ENCODE measurements at regions not wholly inside any gene's neighbourhood (a gene's known extent, or its start where the extent isn't known, plus 50 kb on each side); places are given as distances from the start of the nearest gene placed in this dataset.

DNA sequence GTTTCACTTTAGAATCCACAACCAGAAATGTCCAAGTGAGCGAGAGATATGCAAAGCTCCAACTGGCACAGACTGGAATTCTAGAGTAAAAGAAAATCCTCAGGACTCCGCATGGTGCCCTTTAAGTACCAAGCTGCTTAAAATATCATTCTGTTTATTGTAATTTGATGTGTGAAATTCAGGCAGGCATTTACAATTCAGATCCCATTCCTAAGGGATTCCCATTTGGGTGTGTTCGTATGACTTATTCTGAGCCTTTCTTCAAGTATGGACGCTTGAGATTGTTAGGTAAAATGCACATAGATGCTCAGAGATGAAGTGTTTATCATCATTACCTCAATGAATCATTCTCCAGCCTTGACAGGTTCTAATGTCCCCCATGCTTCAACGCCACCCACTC is 99.3 kb upstream of the EEF1E1 start:
- WGBS (ENCODE audit: low lambda C conversion rate): 44% methylated on average over 5 of the region's 5 CpGs
- ChIA-PET CTCF (interaction anchor here (3.4 kb wide), 1 partner anchor 18 kb away, joined by 24 read pairs; no protein-coding TSS in a partner anchor), POLR2A (no interaction called here)
- TF ChIP-seq MXI1 (IDR thresholded peaks at IDR 0.05; ENCODE audit: low read depth, low read length) (no peak), YY1 (IDR thresholded peaks at IDR 0.05; ENCODE audit: low read depth) (no peak), EZH2phosphoT487 (IDR thresholded peaks at IDR 0.05; ENCODE audit: borderline replicate concordance, low read depth) (no peak), SMC3 (IDR thresholded peaks at IDR 0.05; ENCODE audit: low read depth, low read length) (no peak), RAD21 (IDR thresholded peaks at IDR 0.05; ENCODE audit: low read length) (no peak), MAX (IDR thresholded peaks at IDR 0.05; ENCODE audit: low read depth) (no peak), JUND (IDR thresholded peaks at IDR 0.05) (no peak)
- TF ChIP-seq, protein P1, sequence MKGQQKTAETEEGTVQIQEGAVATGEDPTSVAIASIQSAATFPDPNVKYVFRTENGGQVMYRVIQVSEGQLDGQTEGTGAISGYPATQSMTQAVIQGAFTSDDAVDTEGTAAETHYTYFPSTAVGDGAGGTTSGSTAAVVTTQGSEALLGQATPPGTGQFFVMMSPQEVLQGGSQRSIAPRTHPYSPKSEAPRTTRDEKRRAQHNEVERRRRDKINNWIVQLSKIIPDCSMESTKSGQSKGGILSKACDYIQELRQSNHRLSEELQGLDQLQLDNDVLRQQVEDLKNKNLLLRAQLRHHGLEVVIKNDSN (IDR thresholded peaks at IDR 0.05; ENCODE audit: borderline replicate concordance, low read depth): no peak
- TF ChIP-seq, protein P2, sequence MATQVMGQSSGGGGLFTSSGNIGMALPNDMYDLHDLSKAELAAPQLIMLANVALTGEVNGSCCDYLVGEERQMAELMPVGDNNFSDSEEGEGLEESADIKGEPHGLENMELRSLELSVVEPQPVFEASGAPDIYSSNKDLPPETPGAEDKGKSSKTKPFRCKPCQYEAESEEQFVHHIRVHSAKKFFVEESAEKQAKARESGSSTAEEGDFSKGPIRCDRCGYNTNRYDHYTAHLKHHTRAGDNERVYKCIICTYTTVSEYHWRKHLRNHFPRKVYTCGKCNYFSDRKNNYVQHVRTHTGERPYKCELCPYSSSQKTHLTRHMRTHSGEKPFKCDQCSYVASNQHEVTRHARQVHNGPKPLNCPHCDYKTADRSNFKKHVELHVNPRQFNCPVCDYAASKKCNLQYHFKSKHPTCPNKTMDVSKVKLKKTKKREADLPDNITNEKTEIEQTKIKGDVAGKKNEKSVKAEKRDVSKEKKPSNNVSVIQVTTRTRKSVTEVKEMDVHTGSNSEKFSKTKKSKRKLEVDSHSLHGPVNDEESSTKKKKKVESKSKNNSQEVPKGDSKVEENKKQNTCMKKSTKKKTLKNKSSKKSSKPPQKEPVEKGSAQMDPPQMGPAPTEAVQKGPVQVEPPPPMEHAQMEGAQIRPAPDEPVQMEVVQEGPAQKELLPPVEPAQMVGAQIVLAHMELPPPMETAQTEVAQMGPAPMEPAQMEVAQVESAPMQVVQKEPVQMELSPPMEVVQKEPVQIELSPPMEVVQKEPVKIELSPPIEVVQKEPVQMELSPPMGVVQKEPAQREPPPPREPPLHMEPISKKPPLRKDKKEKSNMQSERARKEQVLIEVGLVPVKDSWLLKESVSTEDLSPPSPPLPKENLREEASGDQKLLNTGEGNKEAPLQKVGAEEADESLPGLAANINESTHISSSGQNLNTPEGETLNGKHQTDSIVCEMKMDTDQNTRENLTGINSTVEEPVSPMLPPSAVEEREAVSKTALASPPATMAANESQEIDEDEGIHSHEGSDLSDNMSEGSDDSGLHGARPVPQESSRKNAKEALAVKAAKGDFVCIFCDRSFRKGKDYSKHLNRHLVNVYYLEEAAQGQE (IDR thresholded peaks at IDR 0.05; ENCODE audit: low read depth, low read length): no peak
- no peak overlapping the region for H3K4me3 ChIP-seq (ENCODE audit: low read depth in 2 of 2, low read length in 1 of 2)
- H3K4me2 ChIP-seq: no peak overlapping the region
- H3K27ac ChIP-seq (ENCODE audit: low read depth in 2 of 2, low read length in 1 of 2): no peak overlapping the region
- no peaks in the 10 kb centered on the region for H3K79me2 ChIP-seq (ENCODE audit: insufficient read depth)
- H3K9me3 ChIP-seq: no peaks in the 10 kb centered on the region
- no peak for DNase-seq
- no peak overlapping the region for H3K9ac ChIP-seq
- no peaks in the 10 kb centered on the region for H3K9me2 ChIP-seq
- no peaks in the 10 kb centered on the region; a peak in 1 of 4 replicates for H3K4me1 ChIP-seq (ENCODE audit: control insufficient read depth in 1 of 2, insufficient read depth in 2 of 2, low read depth in 1 of 2, low read length in 1 of 2)
- no peaks in the 10 kb centered on the region for H3F3A ChIP-seq (replicated peaks; ENCODE audit: insufficient read depth)
- no peak overlapping the region for H2AFZ ChIP-seq (ENCODE audit: low read depth)
- no peaks in the 10 kb centered on the region for H3K36me3 ChIP-seq (replicated peaks in 1 of 2; ENCODE audit: control insufficient read depth in 1 of 2, insufficient read depth in 2 of 2, low read length in 1 of 2)
- no peaks in the 10 kb centered on the region for H4K20me1 ChIP-seq (ENCODE audit: insufficient read depth)
- no peaks in the 10 kb centered on the region; the same call in 1 of the 2 replicates for H3K27me3 ChIP-seq (ENCODE audit: insufficient read depth)

GRCh38 chr6:8200255-8200654 is 97.9 kb upstream of the EEF1E1 start:
- 22% methylated on average over 3 of the region's 3 CpGs for WGBS (ENCODE audit: low lambda C conversion rate)
- no peaks in the 10 kb centered on the region for H4K20me1 ChIP-seq (ENCODE audit: insufficient read depth)
- no peaks in the 10 kb centered on the region for H3K9me3 ChIP-seq
- no peak overlapping the region for H3K4me3 ChIP-seq (ENCODE audit: low read depth in 2 of 2, low read length in 1 of 2)
- H2AFZ ChIP-seq (ENCODE audit: low read depth): no peak overlapping the region
- no peaks in the 10 kb centered on the region; a peak in 1 of 4 replicates for H3K4me1 ChIP-seq (ENCODE audit: control insufficient read depth in 1 of 2, insufficient read depth in 2 of 2, low read depth in 1 of 2, low read length in 1 of 2)
- H3K79me2 ChIP-seq (ENCODE audit: insufficient read depth): no peaks in the 10 kb centered on the region
- H3K4me2 ChIP-seq: no peak overlapping the region
- H3F3A ChIP-seq (replicated peaks; ENCODE audit: insufficient read depth): no peaks in the 10 kb centered on the region
- POLR2A ChIA-PET: no interaction called here
- no peak for DNase-seq
- H3K27ac ChIP-seq (ENCODE audit: low read depth in 2 of 2, low read length in 1 of 2): no peak overlapping the region
- no peaks in the 10 kb centered on the region for H3K36me3 ChIP-seq (replicated peaks in 1 of 2; ENCODE audit: control insufficient read depth in 1 of 2, insufficient read depth in 2 of 2, low read length in 1 of 2)
- no peak overlapping the region for H3K9ac ChIP-seq
- no peaks in the 10 kb centered on the region; the same call in 1 of the 2 replicates for H3K27me3 ChIP-seq (ENCODE audit: insufficient read depth)
- CTCF ChIA-PET: no interaction called here
- no peaks in the 10 kb centered on the region for H3K9me2 ChIP-seq
- TF ChIP-seq RXRA (IDR thresholded peaks at IDR 0.05; ENCODE audit: borderline replicate concordance, low read depth) (no peak), POLR2AphosphoS5 (IDR thresholded peaks at IDR 0.05; ENCODE audit: low read depth, low read length) (no peak), CTCF (IDR thresholded peaks at IDR 0.05) (no peak), YY1 (IDR thresholded peaks at IDR 0.05; ENCODE audit: low read depth) (no peak), IRF3 (IDR thresholded peaks at IDR 0.05; ENCODE audit: low read depth, low read length) (no peak), EZH2phosphoT487 (IDR thresholded peaks at IDR 0.05; ENCODE audit: borderline replicate concordance, low read depth) (no peak), RCOR1 (IDR thresholded peaks at IDR 0.05; ENCODE audit: low read length) (no peak), FOSL2 (IDR thresholded peaks at IDR 0.05; ENCODE audit: borderline replicate concordance, low read depth) (no peak), NRF1 (IDR thresholded peaks at IDR 0.05; ENCODE audit: low read depth, low read length) (no peak), RFX5 (IDR thresholded peaks at IDR 0.05; ENCODE audit: low read length) (no peak), FOXM1 (IDR thresholded peaks at IDR 0.05; ENCODE audit: low read depth) (no peak), RAD21 (IDR thresholded peaks at IDR 0.05; ENCODE audit: low read length) (no peak)
- TF ChIP-seq, protein P3, sequence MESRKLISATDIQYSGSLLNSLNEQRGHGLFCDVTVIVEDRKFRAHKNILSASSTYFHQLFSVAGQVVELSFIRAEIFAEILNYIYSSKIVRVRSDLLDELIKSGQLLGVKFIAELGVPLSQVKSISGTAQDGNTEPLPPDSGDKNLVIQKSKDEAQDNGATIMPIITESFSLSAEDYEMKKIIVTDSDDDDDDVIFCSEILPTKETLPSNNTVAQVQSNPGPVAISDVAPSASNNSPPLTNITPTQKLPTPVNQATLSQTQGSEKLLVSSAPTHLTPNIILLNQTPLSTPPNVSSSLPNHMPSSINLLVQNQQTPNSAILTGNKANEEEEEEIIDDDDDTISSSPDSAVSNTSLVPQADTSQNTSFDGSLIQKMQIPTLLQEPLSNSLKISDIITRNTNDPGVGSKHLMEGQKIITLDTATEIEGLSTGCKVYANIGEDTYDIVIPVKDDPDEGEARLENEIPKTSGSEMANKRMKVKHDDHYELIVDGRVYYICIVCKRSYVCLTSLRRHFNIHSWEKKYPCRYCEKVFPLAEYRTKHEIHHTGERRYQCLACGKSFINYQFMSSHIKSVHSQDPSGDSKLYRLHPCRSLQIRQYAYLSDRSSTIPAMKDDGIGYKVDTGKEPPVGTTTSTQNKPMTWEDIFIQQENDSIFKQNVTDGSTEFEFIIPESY (IDR thresholded peaks at IDR 0.05; ENCODE audit: borderline replicate concordance, low read depth): no peak
